ENCODE measurements at regions not wholly inside any gene's neighbourhood (a gene's known extent, or its start where the extent isn't known, plus 50 kb on each side); places are given as distances from the start of the nearest gene placed in this dataset.

GRCh38 chr5:8241558-8241957, 372.6 kb downstream of the MTRR start:
- FAIRE-seq = no peak

GRCh38 chr5:8247049-8247899, 378.3 kb downstream of the MTRR start:
- FAIRE-seq = no peak

- FAIRE-seq = no peak
These were observed 384.4 kb downstream of the MTRR start for GRCh38 chr5:8253376-8253775.

- no peak for FAIRE-seq
These were observed 385.7 kb downstream of the MTRR start for GRCh38 chr5:8254674-8255073.

GRCh38 chr5:8258801-8259200, 389.9 kb downstream of the MTRR start:
- no peak for FAIRE-seq

GRCh38 chr5:8270246-8270645, 401.3 kb downstream of the MTRR start:
- no peak for FAIRE-seq

- no peak for FAIRE-seq
These were observed 411.9 kb downstream of the MTRR start for GRCh38 chr5:8280711-8281363.

- FAIRE-seq = no peak
These were observed 419.4 kb downstream of the MTRR start for GRCh38 chr5:8288334-8288733.

- FAIRE-seq = no peak
These were observed 420.1 kb downstream of the MTRR start for GRCh38 chr5:8288897-8289516.

- FAIRE-seq = no peak
These were observed 420.8 kb downstream of the MTRR start for GRCh38 chr5:8289779-8290178.

- no peak for FAIRE-seq
These were observed 421.8 kb downstream of the MTRR start for GRCh38 chr5:8290721-8291120.

- no peak for FAIRE-seq
These were observed 422.7 kb downstream of the MTRR start for GRCh38 chr5:8291641-8292040.

- FAIRE-seq = no peak
These were observed 426.2 kb downstream of the MTRR start for GRCh38 chr5:8295141-8295540.

- no peak for FAIRE-seq
These were observed 430.8 kb downstream of the MTRR start for GRCh38 chr5:8299716-8300115.

- peak; percentile 53 for FAIRE-seq
These were observed 435.4 kb downstream of the MTRR start for GRCh38 chr5:8304341-8304740.

- no peak for FAIRE-seq
These were observed 437.4 kb downstream of the MTRR start for GRCh38 chr5:8306288-8306896.

- FAIRE-seq = no peak
These were observed 446.0 kb downstream of the MTRR start for GRCh38 chr5:8314965-8315364.

GRCh38 chr5:8316608-8317280, 447.8 kb downstream of the MTRR start:
- FAIRE-seq = no peak

GRCh38 chr5:8317335-8317734, 448.4 kb downstream of the MTRR start:
- no peak for FAIRE-seq

- FAIRE-seq = no peak
These were observed 451.3 kb downstream of the MTRR start for GRCh38 chr5:8320244-8320643.

GRCh38 chr5:8321272-8321671, 452.3 kb downstream of the MTRR start:
- no peak for FAIRE-seq

GRCh38 chr5:8322484-8322883, 453.5 kb downstream of the MTRR start:
- no peak for FAIRE-seq

- FAIRE-seq = no peak
These were observed 458.1 kb downstream of the MTRR start for GRCh38 chr5:8327016-8327415.

Data from endometrium (tissue), 2 donors.